Mucosa of descending colon (tissue), 3 donors: ENCODE measurements at regions not wholly inside any gene's neighbourhood (a gene's known extent, or its start where the extent isn't known, plus 50 kb on each side); places are given as distances from the start of the nearest gene placed in this dataset.
A peak's percentile ranks its signal among the peaks of the same experiment; 100 is the strongest.

Source experiments
- ATAC-seq: fragments of 200-7000 bp; cut with Tn5 transposase; one replicate; pipeline ENCODE4 v1.9.1; 2020; ENCODE audit warnings: mild to moderate bottlenecking, moderate library complexity
- DNase-seq, 3 donors: peaks; one replicate each; pipeline ENCODE4 v3.0.0-alpha.2; 2020
- H3K36me3 ChIP-seq: fragments of 200-600 bp; one replicate; pipeline ENCODE4 v1.8.0; 2021; ENCODE audit warnings: low read depth, mild to moderate bottlenecking
- H3K4me1 ChIP-seq: fragments of 200-600 bp; one replicate; pipeline ENCODE4 v1.8.0; 2021; ENCODE audit warnings: low read depth, mild to moderate bottlenecking
- H3K4me3 ChIP-seq: fragments of 200-600 bp; one replicate; pipeline ENCODE4 v1.8.0; 2021; ENCODE audit warnings: mild to moderate bottlenecking
- H3K9me3 ChIP-seq: fragments of 200-600 bp; one replicate; pipeline ENCODE4 v1.8.0; 2021; ENCODE audit warnings: mild to moderate bottlenecking
- intact Hi-C, 2 donors: fragments of 100-400 bp; cut with DNase I in 1 of 2; cut with micrococcal nuclease in 1 of 2; formaldehyde crosslinking; loops; one replicate each; pipeline versions ENCODE4 v1.11.0 to v1.11.1; 2022; cut with DNase I, micrococcal nuclease
- TF ChIP-seq, protein P1 (sequence below): fragments of 200-600 bp; IDR thresholded peaks from one replicate; pipeline ENCODE4 v1.8.0; 2022; ENCODE audit warnings: antibody characterized with exemption, mild to moderate bottlenecking
- donor health status: DM: no; HTN: no; CAD: no; lungs with moderate emphysema.
- donor health status: DM: no; HTN: no; CAD: no.
- donor health status: DM: no; HTN: yes; CAD: no.

DNA sequence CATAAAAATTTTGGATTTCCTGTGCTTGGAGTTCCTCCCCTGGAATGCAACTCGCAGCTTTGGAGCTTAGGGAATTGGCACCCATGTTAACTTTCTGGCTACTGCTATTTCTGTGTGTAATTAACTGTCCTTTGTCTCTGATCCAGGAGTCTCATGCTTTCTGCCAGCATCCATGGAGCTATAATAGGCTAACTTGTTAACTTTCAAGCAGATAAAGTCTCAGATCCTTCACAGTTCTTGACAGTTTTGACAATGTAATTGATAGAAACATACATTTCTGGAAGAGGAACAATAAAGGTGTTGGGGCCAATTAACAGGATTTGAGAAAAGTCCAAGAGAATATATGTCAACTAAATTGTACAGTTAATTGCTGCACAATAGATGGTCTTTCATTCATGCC, 290.2 kb upstream of the PRDM9 start:
- no peak overlapping the region for H3K4me3 ChIP-seq
- DNase-seq = no peak
- H3K9me3 ChIP-seq = no peaks in the 10 kb centered on the region
- intact Hi-C loops = no loop called here
- ATAC-seq = no peak
- no peaks in the 10 kb centered on the region for H3K36me3 ChIP-seq
- TF ChIP-seq, protein P1, sequence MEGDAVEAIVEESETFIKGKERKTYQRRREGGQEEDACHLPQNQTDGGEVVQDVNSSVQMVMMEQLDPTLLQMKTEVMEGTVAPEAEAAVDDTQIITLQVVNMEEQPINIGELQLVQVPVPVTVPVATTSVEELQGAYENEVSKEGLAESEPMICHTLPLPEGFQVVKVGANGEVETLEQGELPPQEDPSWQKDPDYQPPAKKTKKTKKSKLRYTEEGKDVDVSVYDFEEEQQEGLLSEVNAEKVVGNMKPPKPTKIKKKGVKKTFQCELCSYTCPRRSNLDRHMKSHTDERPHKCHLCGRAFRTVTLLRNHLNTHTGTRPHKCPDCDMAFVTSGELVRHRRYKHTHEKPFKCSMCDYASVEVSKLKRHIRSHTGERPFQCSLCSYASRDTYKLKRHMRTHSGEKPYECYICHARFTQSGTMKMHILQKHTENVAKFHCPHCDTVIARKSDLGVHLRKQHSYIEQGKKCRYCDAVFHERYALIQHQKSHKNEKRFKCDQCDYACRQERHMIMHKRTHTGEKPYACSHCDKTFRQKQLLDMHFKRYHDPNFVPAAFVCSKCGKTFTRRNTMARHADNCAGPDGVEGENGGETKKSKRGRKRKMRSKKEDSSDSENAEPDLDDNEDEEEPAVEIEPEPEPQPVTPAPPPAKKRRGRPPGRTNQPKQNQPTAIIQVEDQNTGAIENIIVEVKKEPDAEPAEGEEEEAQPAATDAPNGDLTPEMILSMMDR = no peak
- no peaks in the 10 kb centered on the region for H3K4me1 ChIP-seq

DNA sequence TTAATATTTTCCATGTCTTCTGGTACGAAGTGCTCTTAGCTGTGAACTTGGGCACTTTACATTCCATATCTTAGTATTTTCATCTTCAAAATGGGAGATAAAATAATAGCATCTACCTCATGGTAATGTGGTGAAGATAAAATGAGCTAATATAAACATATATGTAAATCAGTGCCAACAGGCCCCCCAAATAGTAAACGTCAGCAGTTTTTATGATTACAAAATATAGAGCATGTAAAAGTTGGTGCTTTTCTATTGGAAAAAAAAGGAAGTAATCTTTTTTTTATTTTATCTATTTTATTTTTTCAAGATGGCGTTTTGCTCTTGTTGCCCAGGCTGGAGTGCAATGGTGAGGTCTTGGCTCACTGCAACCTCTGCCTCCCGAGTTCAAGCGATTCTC, 291.1 kb upstream of the PRDM9 start:
- intact Hi-C loops = no loop called here
- ATAC-seq = no peak
- no peak overlapping the region for H3K4me3 ChIP-seq
- H3K36me3 ChIP-seq = no peaks in the 10 kb centered on the region
- TF ChIP-seq, protein P1 = no peak
- DNase-seq = no peak
- no peaks in the 10 kb centered on the region for H3K4me1 ChIP-seq
- H3K9me3 ChIP-seq = no peaks in the 10 kb centered on the region

DNA sequence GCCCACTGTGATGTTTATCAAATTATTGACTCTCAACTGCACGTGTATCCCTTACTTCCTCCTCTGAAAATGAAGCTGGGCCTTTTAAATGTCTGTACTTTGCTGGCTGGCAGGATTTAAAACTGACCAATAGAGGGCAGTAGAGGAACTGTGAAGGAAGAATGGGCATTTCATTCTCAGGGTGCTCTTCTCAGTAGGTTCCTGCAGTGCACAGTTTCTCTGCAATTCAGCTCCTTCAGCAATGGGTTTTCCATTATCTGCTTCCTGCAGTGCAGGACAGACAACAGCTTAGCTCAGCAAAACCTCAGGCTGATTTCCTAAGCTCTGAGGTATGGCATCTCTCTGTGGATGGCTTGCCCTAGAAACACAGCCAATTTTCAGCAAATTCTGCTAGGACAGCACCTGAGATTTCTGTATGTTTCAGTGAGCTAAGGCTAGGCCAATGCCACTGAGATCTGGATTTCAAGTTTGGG, 298.4 kb upstream of the PRDM9 start:
- ATAC-seq (peak; percentile 50), DNase-seq (peak in 1 of 3 donors; percentile 16)
- Histone ChIP-seq H3K9me3 (no peaks in the 10 kb centered on the region), H3K4me1 (no peaks in the 10 kb centered on the region), H3K4me3 (no peak overlapping the region), H3K36me3 (no peaks in the 10 kb centered on the region)
- intact Hi-C loops = no loop called here
- TF ChIP-seq, protein P1 = no peak

DNA sequence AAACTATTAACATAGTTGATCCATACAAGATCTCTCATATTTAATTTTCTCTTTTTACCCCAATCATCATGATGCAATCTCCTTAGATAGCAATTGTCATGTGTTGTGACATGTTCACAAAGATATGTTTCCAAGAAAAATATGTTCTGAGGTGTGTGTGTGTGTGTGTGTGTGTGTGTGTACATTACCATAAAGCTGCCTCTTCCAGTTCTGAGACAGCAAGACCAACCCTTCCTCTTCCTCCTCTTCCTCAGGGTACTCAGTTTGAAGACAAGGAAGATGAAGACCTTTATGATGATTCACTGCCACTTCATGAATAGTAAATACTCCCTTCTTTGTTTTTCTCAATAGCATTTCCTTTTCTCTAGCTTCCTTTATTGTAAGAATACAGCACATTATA, 303.3 kb upstream of the PRDM9 start:
- TF ChIP-seq, protein P1 = no peak
- no peaks in the 10 kb centered on the region for H3K36me3 ChIP-seq
- no peak overlapping the region for H3K4me3 ChIP-seq
- no peaks in the 10 kb centered on the region for H3K4me1 ChIP-seq
- intact Hi-C loops = no loop called here
- H3K9me3 ChIP-seq = no peaks in the 10 kb centered on the region
- no peak for ATAC-seq
- no peak for DNase-seq

DNA sequence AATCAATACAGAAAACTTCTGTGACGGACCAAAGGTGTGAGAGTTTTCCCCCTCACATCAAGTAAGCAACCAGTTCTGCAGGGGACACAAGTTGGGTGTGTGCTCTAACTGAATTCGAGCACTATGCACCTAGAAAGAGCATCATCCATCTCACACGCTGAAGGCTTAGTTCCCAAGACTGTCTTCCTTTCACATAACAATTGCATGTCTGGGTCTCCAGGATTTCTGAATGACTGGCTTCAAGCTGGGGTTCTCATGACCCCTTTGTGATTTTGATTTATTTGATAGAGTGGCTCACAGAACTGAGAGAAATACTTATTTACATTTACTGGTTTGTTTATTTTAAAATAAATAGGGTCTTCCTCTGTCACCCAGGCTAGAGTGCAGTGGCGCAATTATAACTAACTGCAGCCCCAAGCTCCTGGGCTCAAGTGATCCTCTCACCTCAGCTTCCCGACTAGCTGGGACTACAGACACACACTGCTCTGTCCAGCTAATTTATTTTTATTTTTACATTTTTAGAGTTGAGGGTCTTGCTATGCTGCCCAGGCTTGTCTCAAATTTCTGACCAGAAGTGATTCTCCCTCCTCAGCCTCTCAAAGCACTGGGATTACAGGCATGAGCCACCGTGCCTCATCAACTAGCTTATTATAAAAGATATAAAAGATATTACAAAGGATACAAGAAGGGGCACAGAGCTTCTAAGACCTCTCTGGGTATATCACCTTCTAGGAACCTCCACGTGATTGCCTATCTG, 316.7 kb upstream of the CDH12 start:
- TF ChIP-seq, protein P1 = no peak
- no peak for DNase-seq
- intact Hi-C loops = no loop called here
- Histone ChIP-seq H3K4me1 (no peaks in the 10 kb centered on the region), H3K36me3 (no peaks in the 10 kb centered on the region), H3K4me3 (no peak overlapping the region), H3K9me3 (no peaks in the 10 kb centered on the region)
- ATAC-seq = no peak

DNA sequence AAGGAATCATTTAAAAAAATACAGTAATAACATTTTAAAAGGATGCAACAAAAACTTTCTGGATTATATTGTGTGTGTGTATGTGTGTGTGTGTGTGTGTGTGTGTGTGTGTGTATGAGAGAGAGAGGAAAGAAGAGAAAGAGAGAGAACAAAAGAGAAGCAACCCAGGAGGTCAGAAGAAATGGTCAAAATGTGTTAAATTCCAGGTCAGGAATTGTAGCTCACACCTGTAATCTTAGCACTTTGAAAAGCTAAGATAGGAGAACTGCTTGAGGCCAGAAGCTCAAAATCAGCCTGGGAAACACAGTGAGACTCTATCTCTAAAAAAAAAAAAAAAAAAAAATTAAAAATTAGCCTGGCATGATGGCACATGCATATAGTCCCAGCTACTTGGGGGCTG, 311.8 kb upstream of the CDH12 start:
- intact Hi-C loops = no loop called here
- no peak for ATAC-seq
- no peak overlapping the region for H3K4me3 ChIP-seq
- H3K4me1 ChIP-seq = no peaks in the 10 kb centered on the region
- no peak for DNase-seq
- TF ChIP-seq, protein P1 = no peak
- H3K36me3 ChIP-seq = no peaks in the 10 kb centered on the region
- no peaks in the 10 kb centered on the region for H3K9me3 ChIP-seq
